Muscle layer of duodenum (tissue), 2 donors: ENCODE measurements at regions not wholly inside any gene's neighbourhood (a gene's known extent, or its start where the extent isn't known, plus 50 kb on each side); places are given as distances from the start of the nearest gene placed in this dataset.

Experiments
- H3K27ac ChIP-seq: one replicate; pipeline ENCODE4 v1.7.0; 2013; ENCODE audit warnings: mild to moderate bottlenecking, low read length
- H3K27me3 ChIP-seq: one replicate; pipeline ENCODE4 v1.7.0; 2013; ENCODE audit warnings: low read depth, mild to moderate bottlenecking, control low read depth, low read length
- H3K36me3 ChIP-seq, 2 donors: one replicate each; pipeline ENCODE4 v1.7.0; 2013; ENCODE audit warnings: low read length in 2 of 2, control low read depth in 1 of 2, mild to moderate bottlenecking in 1 of 2; ENCODE audit not compliant: insufficient read depth in 2 of 2, control insufficient read depth in 1 of 2
- H3K4me1 ChIP-seq, 2 donors: one replicate each; pipeline ENCODE4 v1.7.0; 2013; ENCODE audit warnings: low read length in 2 of 2, mild to moderate bottlenecking in 2 of 2, control low read depth in 1 of 2, moderate library complexity in 1 of 2; ENCODE audit not compliant: insufficient read depth in 2 of 2, control insufficient read depth in 1 of 2
- H3K4me3 ChIP-seq, 2 donors: one replicate each; pipeline ENCODE4 v1.7.0; 2013; ENCODE audit warnings: low read length in 2 of 2, low read depth in 1 of 2, mild to moderate bottlenecking in 1 of 2
- H3K9me3 ChIP-seq, 2 donors: one replicate each; pipeline ENCODE4 v1.7.0; 2013; ENCODE audit warnings: low read length in 2 of 2, control low read depth in 1 of 2, mild to moderate bottlenecking in 1 of 2; ENCODE audit not compliant: control insufficient read depth in 1 of 2
- donor health status: healthy.

DNA sequence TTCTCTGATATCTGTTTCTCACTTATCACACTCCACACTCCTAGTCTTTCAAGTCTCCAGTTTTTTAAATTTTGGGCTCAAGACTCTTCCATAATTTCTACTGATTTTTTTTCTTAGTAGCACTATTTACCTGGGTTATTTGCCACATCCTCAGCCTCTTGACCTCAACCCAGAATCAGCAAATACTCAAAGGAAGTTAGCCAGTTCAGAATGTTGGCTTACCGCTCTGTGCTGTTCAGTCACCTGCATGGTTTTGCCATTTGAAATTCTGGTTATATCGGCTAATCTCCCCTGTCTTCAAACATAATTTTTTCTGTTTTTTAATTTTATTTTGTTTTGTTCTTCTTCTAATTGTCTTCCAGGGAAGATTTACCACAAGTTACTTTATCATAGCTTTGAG, 412.6 kb downstream of the PTH2R start:
- H3K4me3 ChIP-seq = no peak overlapping the region
- H3K27me3 ChIP-seq = no peaks in the 10 kb centered on the region
- no peak overlapping the region for H3K27ac ChIP-seq
- no peaks in the 10 kb centered on the region for H3K9me3 ChIP-seq
- H3K36me3 ChIP-seq = no peaks in the 10 kb centered on the region
- no peaks in the 10 kb centered on the region for H3K4me1 ChIP-seq

GRCh38 chr2:208820014-208820688, 413.6 kb downstream of the PTH2R start:
- Histone ChIP-seq H3K36me3 (no peaks in the 10 kb centered on the region), H3K4me3 (no peak overlapping the region), H3K27me3 (no peaks in the 10 kb centered on the region), H3K27ac (no peak overlapping the region), H3K9me3 (no peaks in the 10 kb centered on the region), H3K4me1 (no peaks in the 10 kb centered on the region)

- H3K4me3 ChIP-seq = no peak overlapping the region
- no peaks in the 10 kb centered on the region for H3K9me3 ChIP-seq
- H3K36me3 ChIP-seq = no peaks in the 10 kb centered on the region
- H3K27me3 ChIP-seq = no peaks in the 10 kb centered on the region
- no peaks in the 10 kb centered on the region for H3K4me1 ChIP-seq
- H3K27ac ChIP-seq = no peak overlapping the region
These were observed 420.5 kb downstream of the PTH2R start for GRCh38 chr2:208827109-208827508.

DNA sequence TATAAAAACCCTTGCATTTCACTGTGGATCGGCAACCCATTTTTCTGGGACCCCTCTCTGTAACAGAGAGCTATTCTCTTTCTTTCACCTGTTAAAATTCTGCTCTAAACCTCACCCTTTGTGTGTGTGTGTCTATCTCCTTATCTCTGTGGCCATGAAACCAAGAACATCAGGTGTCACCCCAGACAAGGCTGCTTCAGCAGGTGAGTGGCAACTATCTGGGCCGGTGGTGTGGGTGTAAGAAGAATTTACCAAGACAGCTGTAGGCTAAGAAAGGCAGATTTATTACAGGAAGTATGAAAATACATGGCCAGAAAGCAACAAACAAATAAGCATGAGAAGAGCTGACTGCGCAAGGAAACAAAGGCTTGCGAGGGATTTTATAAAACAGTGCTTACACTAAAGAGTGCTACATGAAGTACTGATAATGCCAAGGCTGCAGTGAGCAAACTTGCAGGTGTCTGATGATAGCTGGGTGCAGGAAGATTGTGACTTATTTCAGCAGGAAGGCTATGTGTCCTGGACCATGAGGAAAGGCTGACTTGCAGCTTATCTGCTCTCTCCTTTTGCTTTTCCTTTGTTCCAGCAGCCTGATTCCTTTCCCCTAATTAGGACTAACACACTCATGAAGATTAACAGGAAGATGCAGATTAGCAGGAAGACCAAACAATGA, 421.1 kb downstream of the PTH2R start:
- Histone ChIP-seq H3K4me3 (no peak overlapping the region), H3K36me3 (no peaks in the 10 kb centered on the region), H3K27ac (no peak overlapping the region), H3K4me1 (no peaks in the 10 kb centered on the region), H3K27me3 (no peaks in the 10 kb centered on the region), H3K9me3 (no peaks in the 10 kb centered on the region)

GRCh38 chr2:208830203-208830602, 423.6 kb downstream of the PTH2R start:
- Histone ChIP-seq H3K4me3 (no peak overlapping the region), H3K36me3 (no peaks in the 10 kb centered on the region), H3K4me1 (no peaks in the 10 kb centered on the region), H3K27me3 (no peaks in the 10 kb centered on the region), H3K9me3 (no peaks in the 10 kb centered on the region), H3K27ac (no peak overlapping the region)

DNA sequence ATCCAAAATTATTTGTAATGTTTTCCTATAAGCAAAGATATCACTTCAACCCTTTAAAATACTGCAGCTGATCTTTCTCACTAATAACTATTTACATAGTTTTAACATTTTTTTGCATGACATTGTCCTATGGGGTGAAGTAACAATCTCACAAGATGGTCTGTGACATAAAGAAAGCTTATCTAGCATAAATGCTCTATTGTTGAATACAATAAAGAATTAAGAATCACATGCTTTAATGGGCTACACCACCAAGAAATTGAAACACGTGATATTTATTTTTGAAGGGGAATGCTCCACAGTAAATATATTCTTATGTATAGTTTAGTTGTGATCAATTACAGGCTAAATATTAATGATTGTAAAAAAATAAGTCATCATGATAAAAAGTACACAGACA, 441.1 kb downstream of the PTH2R start:
- Histone ChIP-seq H3K9me3 (peaks cover 0 to 11% of the 10 kb centered on the region in 2 donors), H3K4me1 (no peaks in the 10 kb centered on the region), H3K27me3 (no peaks in the 10 kb centered on the region), H3K27ac (no peak overlapping the region), H3K36me3 (no peaks in the 10 kb centered on the region), H3K4me3 (no peak overlapping the region)

DNA sequence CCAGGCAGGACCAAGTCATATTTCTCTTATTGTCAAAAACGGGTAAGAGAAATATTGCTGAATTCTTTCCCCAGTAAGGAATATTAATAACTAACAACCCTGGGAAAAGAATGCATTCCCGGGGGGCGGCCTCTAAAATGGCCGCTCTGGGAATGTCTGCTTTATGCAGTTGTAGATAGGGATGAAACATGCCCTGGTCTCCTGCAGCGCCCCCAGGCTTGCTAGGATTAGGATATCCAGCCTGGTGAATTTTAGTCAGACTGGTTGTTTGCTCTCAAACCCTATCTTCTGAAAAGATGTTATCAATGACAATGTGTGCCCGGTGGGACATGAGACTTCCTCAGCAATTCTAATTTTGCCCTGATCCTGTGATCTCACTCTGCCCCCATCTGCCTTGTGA, 448.1 kb downstream of the PTH2R start:
- Histone ChIP-seq H3K4me1 (peaks cover 0 to 5% of the 10 kb centered on the region in 2 donors), H3K27me3 (no peaks in the 10 kb centered on the region)

DNA sequence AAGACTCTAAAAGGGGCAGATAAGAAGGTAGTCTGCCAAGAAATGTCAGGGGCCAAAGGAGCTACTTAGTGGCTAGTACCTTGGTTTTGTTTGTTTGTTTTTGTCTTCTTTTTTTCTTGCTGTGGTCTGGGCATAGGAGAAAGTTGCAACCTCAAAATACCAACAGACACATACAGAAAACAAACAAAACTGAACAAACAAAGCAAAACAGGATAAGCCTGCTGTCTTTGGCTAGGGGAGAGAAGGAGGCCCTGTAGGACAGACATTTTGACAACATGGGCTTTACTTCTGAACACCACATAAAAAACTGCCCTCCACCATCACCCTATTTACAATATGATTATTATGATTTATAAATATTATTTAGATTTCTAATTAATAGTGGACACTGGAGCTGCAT, 460.8 kb downstream of the PTH2R start:
- Histone ChIP-seq H3K4me1 (no peaks in the 10 kb centered on the region), H3K27ac (no peak overlapping the region), H3K36me3 (no peaks in the 10 kb centered on the region), H3K4me3 (no peak overlapping the region), H3K27me3 (no peaks in the 10 kb centered on the region), H3K9me3 (peaks cover 0 to 2% of the 10 kb centered on the region in 2 donors)

More for the DNA sequence above, 448.1 kb downstream of the PTH2R start:
- no peaks in the 10 kb centered on the region for H3K36me3 ChIP-seq
- no peak overlapping the region for H3K27ac ChIP-seq
- peaks cover 0 to 8% of the 10 kb centered on the region in 2 donors for H3K9me3 ChIP-seq
- H3K4me3 ChIP-seq = no peak overlapping the region

- Histone ChIP-seq H3K36me3 (no peaks in the 10 kb centered on the region), H3K4me3 (no peak overlapping the region), H3K9me3 (peaks cover 0 to 2% of the 10 kb centered on the region in 2 donors), H3K27me3 (no peaks in the 10 kb centered on the region), H3K27ac (no peak overlapping the region), H3K4me1 (no peaks in the 10 kb centered on the region)
These were observed 466.0 kb downstream of the PTH2R start for GRCh38 chr2:208872591-208872990.

DNA sequence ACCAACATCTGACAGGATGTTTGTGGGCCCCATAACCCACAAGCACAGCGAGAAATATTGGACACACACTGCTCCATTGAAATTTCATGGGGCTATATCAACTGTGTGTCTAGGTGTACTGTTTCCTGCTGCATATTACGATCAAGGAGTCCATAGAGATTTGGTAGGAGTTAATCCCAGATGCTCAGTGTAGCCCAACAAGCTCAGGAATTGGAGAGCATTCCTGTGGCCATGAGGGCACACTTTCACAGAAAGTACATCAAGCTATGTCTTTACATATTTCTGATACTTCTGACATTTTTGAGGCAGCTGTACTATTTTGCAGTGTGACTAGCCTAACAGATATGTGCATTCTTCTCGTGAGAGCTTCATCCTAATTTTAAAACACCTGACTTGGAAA, 473.1 kb downstream of the PTH2R start:
- Histone ChIP-seq H3K4me1 (no peaks in the 10 kb centered on the region), H3K36me3 (no peaks in the 10 kb centered on the region), H3K9me3 (no peaks in the 10 kb centered on the region), H3K27ac (no peak overlapping the region), H3K27me3 (no peaks in the 10 kb centered on the region), H3K4me3 (no peak overlapping the region)

- Histone ChIP-seq H3K9me3 (no peaks in the 10 kb centered on the region), H3K36me3 (no peaks in the 10 kb centered on the region), H3K27me3 (no peaks in the 10 kb centered on the region), H3K27ac (no peak overlapping the region), H3K4me1 (no peaks in the 10 kb centered on the region), H3K4me3 (no peak overlapping the region)
These were observed 473.6 kb downstream of the PTH2R start for GRCh38 chr2:208880171-208880570.

DNA sequence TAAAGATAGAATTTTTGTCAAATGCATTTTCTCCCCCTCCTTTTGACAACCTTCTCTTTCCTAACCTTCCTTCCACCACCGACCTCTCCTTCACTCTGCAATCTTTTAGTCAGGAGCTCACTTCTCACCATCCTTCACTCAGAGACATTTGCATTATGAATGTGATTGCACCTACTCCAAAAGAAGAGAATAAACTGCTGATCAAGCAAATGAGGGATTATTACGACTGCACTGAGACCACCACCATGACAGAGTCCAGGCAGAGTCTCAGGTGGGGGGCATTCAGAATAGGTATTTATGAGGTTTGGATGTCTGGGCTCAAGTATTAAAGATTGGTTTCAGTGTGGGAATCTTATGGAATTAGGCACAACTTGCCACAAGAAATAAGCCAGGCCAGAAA, 483.9 kb downstream of the PTH2R start:
- H3K4me3 ChIP-seq = no peak overlapping the region
- H3K36me3 ChIP-seq = no peaks in the 10 kb centered on the region
- no peaks in the 10 kb centered on the region for H3K27me3 ChIP-seq
- no peaks in the 10 kb centered on the region for H3K9me3 ChIP-seq
- no peak overlapping the region for H3K27ac ChIP-seq
- no peaks in the 10 kb centered on the region for H3K4me1 ChIP-seq
